ENCODE measurements at regions not wholly inside any gene's neighbourhood (a gene's known extent, or its start where the extent isn't known, plus 50 kb on each side); places are given as distances from the start of the nearest gene placed in this dataset.

- no peak for TF ChIP-seq CTCF (IDR thresholded peaks at IDR 0.05)
- TF ChIP-seq POLR2A (IDR thresholded peaks at IDR 0.05) = no peak
- TF ChIP-seq EP300 (IDR thresholded peaks at IDR 0.05) = no peak
These were observed 69.1 kb upstream of the PROK2 start for GRCh38 chr3:71854096-71854495.
